ENCODE measurements at regions not wholly inside any gene's neighbourhood (a gene's known extent, or its start where the extent isn't known, plus 50 kb on each side); places are given as distances from the start of the nearest gene placed in this dataset.

DNA sequence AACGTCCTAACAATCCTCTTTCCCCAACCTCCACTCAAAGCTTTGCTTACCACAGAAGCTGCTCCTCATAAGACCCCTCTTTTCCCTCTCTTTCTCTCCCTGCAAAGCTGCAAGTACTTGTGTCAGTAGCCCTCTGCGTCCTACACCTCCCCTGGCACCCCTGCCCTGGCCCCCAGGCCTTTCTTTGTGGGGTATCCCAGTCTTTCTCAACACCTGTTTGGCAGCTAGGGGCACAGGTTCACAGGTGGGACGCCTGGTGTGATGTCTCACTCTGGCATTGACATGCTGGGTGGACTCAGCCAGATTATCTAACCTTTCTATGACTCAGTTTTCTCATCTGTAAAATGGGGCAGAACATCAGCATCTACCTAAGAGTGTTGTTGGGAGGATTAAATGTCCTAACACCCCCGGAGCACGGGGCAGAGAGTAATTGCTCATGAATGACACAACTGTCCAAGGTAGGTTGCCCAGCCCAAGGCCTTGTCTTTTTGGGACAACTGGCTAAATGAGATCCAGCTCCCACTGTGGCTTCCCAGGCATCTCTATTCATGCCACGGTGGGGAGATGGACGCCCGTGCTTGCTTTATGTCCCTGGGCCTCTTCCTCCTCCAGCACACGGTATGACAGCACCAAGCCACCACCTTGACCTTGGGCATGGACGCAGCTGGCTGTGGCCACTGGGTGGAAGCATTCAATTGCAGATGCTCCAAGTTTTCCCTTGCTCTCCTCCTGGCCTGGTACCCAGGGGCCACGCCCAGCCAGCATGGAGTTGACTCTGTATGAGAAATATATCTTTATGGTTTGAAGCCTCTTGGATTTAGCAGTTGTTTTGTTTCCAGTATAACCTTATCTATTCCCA lies 190.4 kb downstream of the RGS3 start:
- no peak for TF ChIP-seq CTCF (IDR thresholded peaks at IDR 0.05)
- TF ChIP-seq POLR2AphosphoS5 (IDR thresholded peaks at IDR 0.05): no peak

Data from suprapubic skin (tissue), 3 donors.